ENCODE measurements at regions not wholly inside any gene's neighbourhood (a gene's known extent, or its start where the extent isn't known, plus 50 kb on each side); places are given as distances from the start of the nearest gene placed in this dataset.

- no peak overlapping the region for H3K4me3 ChIP-seq
- no peak for DNase-seq (ENCODE audit: low spot score)
- no peak overlapping the region for H3K27ac ChIP-seq
- no peaks in the 10 kb centered on the region for H3K36me3 ChIP-seq
- no peaks in the 10 kb centered on the region for H3K9me3 ChIP-seq
- no peaks in the 10 kb centered on the region for H3K4me1 ChIP-seq (replicated peaks)
- TF ChIP-seq POLR2A (IDR thresholded peaks at IDR 0.05), result no peak
- TF ChIP-seq, protein P1, sequence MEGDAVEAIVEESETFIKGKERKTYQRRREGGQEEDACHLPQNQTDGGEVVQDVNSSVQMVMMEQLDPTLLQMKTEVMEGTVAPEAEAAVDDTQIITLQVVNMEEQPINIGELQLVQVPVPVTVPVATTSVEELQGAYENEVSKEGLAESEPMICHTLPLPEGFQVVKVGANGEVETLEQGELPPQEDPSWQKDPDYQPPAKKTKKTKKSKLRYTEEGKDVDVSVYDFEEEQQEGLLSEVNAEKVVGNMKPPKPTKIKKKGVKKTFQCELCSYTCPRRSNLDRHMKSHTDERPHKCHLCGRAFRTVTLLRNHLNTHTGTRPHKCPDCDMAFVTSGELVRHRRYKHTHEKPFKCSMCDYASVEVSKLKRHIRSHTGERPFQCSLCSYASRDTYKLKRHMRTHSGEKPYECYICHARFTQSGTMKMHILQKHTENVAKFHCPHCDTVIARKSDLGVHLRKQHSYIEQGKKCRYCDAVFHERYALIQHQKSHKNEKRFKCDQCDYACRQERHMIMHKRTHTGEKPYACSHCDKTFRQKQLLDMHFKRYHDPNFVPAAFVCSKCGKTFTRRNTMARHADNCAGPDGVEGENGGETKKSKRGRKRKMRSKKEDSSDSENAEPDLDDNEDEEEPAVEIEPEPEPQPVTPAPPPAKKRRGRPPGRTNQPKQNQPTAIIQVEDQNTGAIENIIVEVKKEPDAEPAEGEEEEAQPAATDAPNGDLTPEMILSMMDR (IDR thresholded peaks at IDR 0.05), result no peak
- no peak for TF ChIP-seq POLR2AphosphoS5 (IDR thresholded peaks at IDR 0.05)
- intact Hi-C loops (cut with DNase I), result no loop called here
- H3K27me3 ChIP-seq (replicated peaks; ENCODE audit: insufficient read depth), result no peaks in the 10 kb centered on the region
Measured at GRCh38 chr17:71428897-71429296, 691.9 kb upstream of the SOX9 start.

DNA sequence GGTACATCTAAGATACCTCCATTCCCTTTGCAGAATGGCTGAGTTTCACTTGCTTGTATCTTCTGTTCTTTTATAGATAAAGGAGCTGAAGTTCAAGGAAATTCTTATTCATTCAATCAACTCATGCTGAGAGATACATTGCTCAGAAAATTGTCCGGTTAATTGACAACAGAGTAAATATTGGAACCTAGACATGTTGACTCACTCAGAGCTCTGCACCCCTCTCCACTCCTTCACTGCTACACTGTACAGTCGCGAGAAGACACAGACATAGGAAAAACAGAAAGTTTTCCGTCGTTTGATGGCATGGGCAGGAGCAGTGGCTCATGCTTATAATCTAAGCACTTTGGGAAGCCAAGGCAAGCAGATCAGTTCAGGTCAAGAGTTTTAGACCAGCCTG lies 690.5 kb upstream of the SOX9 start:
- H3K4me1 ChIP-seq (replicated peaks), result no peaks in the 10 kb centered on the region
- H3K4me3 ChIP-seq, result no peak overlapping the region
- H3K27me3 ChIP-seq (replicated peaks; ENCODE audit: insufficient read depth), result no peaks in the 10 kb centered on the region
- no peaks in the 10 kb centered on the region for H3K36me3 ChIP-seq
- DNase-seq (ENCODE audit: low spot score), result no peak
- no peaks in the 10 kb centered on the region for H3K9me3 ChIP-seq
- intact Hi-C loops (cut with DNase I), result no loop called here
- TF ChIP-seq, protein P1 (IDR thresholded peaks at IDR 0.05), result no peak
- TF ChIP-seq POLR2AphosphoS5 (IDR thresholded peaks at IDR 0.05) (no peak), POLR2A (IDR thresholded peaks at IDR 0.05) (no peak)
- no peak overlapping the region for H3K27ac ChIP-seq
- WGBS, result 82% methylated on average over 5 of the region's 5 CpGs

GRCh38 chr17:71431146-71431545 lies 689.7 kb upstream of the SOX9 start:
- Histone ChIP-seq H3K27me3 (replicated peaks; ENCODE audit: insufficient read depth) (no peaks in the 10 kb centered on the region), H3K36me3 (no peaks in the 10 kb centered on the region), H3K9me3 (no peaks in the 10 kb centered on the region), H3K4me3 (no peak overlapping the region), H3K27ac (no peak overlapping the region), H3K4me1 (replicated peaks) (no peaks in the 10 kb centered on the region)
- WGBS, result 57% methylated on average over 2 of the region's 2 CpGs
- DNase-seq (ENCODE audit: low spot score), result no peak
- intact Hi-C loops (cut with DNase I), result no loop called here
- TF ChIP-seq POLR2A (IDR thresholded peaks at IDR 0.05), result no peak
- no peak for TF ChIP-seq POLR2AphosphoS5 (IDR thresholded peaks at IDR 0.05)
- TF ChIP-seq, protein P1 (IDR thresholded peaks at IDR 0.05), result no peak

DNA sequence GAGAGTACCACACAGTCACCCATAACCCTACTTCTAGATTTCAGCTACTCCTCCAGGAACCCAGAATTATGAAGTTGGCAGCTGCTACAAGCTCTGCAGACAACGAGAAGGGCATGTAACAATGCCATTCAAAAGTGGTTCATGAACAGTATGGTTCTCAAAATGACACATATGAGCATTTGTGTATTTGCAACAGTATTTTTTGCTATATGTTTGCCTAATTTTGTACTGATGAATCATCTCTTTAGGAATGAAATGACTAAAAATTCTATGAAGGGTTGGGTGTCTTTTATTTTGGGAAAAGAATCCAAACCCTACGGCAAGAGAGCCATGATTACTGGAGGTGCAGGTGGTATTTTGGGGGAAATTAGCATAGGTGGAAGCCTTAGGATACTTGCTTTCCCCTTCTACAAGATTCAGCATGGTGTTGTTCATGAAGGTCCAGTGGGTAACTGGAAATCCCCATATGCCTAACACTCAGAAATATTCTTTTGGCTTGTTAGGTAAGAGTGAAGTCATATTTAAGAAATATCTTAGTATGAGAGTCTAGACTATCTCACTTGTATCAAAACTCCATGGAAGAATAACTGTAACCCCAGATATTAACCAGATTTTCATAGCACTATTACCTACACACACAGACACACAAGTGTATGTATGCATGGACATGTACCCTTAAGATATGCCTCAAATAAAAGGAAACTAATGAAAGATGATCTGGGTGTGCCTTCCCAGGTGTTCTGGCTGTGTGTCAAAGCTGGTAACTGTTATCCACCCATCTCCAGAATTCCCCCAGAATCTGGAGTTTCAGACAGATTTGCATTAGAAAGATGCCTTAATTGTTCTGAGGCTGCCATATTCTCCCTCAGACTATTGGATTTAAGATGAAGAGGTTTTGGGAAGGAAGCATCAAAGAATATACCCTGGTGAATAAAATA lies 688.2 kb upstream of the SOX9 start:
- WGBS, result 81% methylated on average over 2 of the region's 2 CpGs
- no peaks in the 10 kb centered on the region for H3K9me3 ChIP-seq
- no peaks in the 10 kb centered on the region for H3K27me3 ChIP-seq (replicated peaks; ENCODE audit: insufficient read depth)
- H3K4me3 ChIP-seq, result no peak overlapping the region
- H3K36me3 ChIP-seq, result no peaks in the 10 kb centered on the region
- DNase-seq (ENCODE audit: low spot score), result no peak
- TF ChIP-seq POLR2A (IDR thresholded peaks at IDR 0.05) (no peak), POLR2AphosphoS5 (IDR thresholded peaks at IDR 0.05) (no peak)
- TF ChIP-seq, protein P1 (IDR thresholded peaks at IDR 0.05), result no peak
- no peak overlapping the region for H3K27ac ChIP-seq
- intact Hi-C loops (cut with DNase I), result no loop called here
- H3K4me1 ChIP-seq (replicated peaks), result no peaks in the 10 kb centered on the region

DNA sequence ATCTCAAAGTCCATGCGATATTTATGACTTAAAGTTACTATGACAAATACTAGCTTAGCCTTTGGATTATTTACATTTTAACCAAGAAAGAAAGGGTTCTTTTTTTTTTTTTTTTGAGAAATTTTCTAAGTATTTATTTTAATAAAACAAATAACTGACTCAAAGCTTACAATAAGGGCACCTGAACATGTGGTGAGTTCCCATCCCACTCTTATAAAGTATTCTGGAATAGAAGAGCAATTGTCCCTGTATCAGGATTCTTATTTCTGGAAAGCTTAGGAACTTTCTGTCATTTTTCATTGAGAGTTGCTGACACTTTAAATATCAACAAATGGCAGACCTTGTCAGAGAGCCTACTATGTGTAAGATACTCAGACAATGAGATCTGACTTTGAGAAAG lies 686.1 kb upstream of the SOX9 start:
- no peaks in the 10 kb centered on the region for H3K27me3 ChIP-seq (replicated peaks; ENCODE audit: insufficient read depth)
- H3K4me1 ChIP-seq (replicated peaks), result no peaks in the 10 kb centered on the region
- no peaks in the 10 kb centered on the region for H3K9me3 ChIP-seq
- WGBS, result 90% methylated on average over 1 of the region's 1 CpG
- H3K36me3 ChIP-seq, result no peaks in the 10 kb centered on the region
- DNase-seq (ENCODE audit: low spot score), result no peak
- H3K4me3 ChIP-seq, result no peak overlapping the region
- no peak overlapping the region for H3K27ac ChIP-seq
- TF ChIP-seq, protein P1 (IDR thresholded peaks at IDR 0.05), result no peak
- TF ChIP-seq POLR2AphosphoS5 (IDR thresholded peaks at IDR 0.05) (no peak), POLR2A (IDR thresholded peaks at IDR 0.05) (no peak)
- intact Hi-C loops (cut with DNase I), result no loop called here
